ENCODE measurements at regions not wholly inside any gene's neighbourhood (a gene's known extent, or its start where the extent isn't known, plus 50 kb on each side); places are given as distances from the start of the nearest gene placed in this dataset.
A peak's percentile ranks its signal among the peaks of the same experiment; 100 is the strongest.

- TF ChIP-seq ZNF512B (CRISPR knock-in tag; IDR thresholded peaks at IDR 0.05; ENCODE audit: borderline replicate concordance): peak; percentile 63; the same call in 1 of the 2 replicates
- TF ChIP-seq RXRB (CRISPR knock-in tag; IDR thresholded peaks at IDR 0.05; ENCODE audit: borderline replicate concordance): peak; percentile 96
- TF ChIP-seq ZNF260 (CRISPR knock-in tag; IDR thresholded peaks at IDR 0.05; ENCODE audit: borderline replicate concordance, low read depth): no peak
- no peak for TF ChIP-seq MLLT10 (CRISPR knock-in tag; IDR thresholded peaks at IDR 0.05)
- no peak for TF ChIP-seq ATF7 (IDR thresholded peaks at IDR 0.05)
- peak; percentile 81; the same call in 1 of the 2 replicates for TF ChIP-seq ATF7 (CRISPR knock-in tag; IDR thresholded peaks at IDR 0.05)
- peak; percentile 84 for TF ChIP-seq ZNF746 (CRISPR knock-in tag; IDR thresholded peaks at IDR 0.05)
- TF ChIP-seq FLYWCH1 (CRISPR knock-in tag; IDR thresholded peaks at IDR 0.05): no peak
- TF ChIP-seq ZNF331 (CRISPR knock-in tag; IDR thresholded peaks at IDR 0.05): peak; percentile 83
- TF ChIP-seq ZSCAN31 (CRISPR knock-in tag; IDR thresholded peaks at IDR 0.05; ENCODE audit: low read depth): peak; percentile 62; the same call in 1 of the 2 replicates
- peak; percentile 96 to 99 for TF ChIP-seq EP300 (IDR thresholded peaks at IDR 0.05; ENCODE audit: low read depth in 2 of 2, low read length in 2 of 2)
- peak; percentile 98 for TF ChIP-seq EP300 (CRISPR knock-in tag; IDR thresholded peaks at IDR 0.05; ENCODE audit: borderline replicate concordance)
- TF ChIP-seq ZBED4 (CRISPR knock-in tag; IDR thresholded peaks at IDR 0.05; ENCODE audit: borderline replicate concordance): peak; percentile 73; the same call in 1 of the 2 replicates
- peak; percentile 3; the same call in 1 of the 2 replicates for TF ChIP-seq CSRNP1 (CRISPR knock-in tag; IDR thresholded peaks at IDR 0.05)
- TF ChIP-seq ZZZ3 (CRISPR knock-in tag; IDR thresholded peaks at IDR 0.05; ENCODE audit: borderline replicate concordance): 0 out of 2 replicates have a peak, but pooled peaks have one; percentile 24
- no peak for TF ChIP-seq ZUFSP (CRISPR knock-in tag; IDR thresholded peaks at IDR 0.05; ENCODE audit: borderline replicate concordance)
- TF ChIP-seq ZFP36L1 (CRISPR knock-in tag; IDR thresholded peaks at IDR 0.05): no peak
These were observed 272.7 kb upstream of the DIO3 start (continued) for GRCh38 chr14:101288436-101289229.
